ENCODE measurements at regions not wholly inside any gene's neighbourhood (a gene's known extent, or its start where the extent isn't known, plus 50 kb on each side); places are given as distances from the start of the nearest gene placed in this dataset.

GRCh38 chr12:87152841-87153528, 876.2 kb downstream of the C12orf50 start:
- DNase-seq: no peak

GRCh38 chr12:87152075-87152474, 877.1 kb downstream of the C12orf50 start:
- no peak for DNase-seq

GRCh38 chr12:87150969-87151662, 878.1 kb downstream of the C12orf50 start:
- no peak for DNase-seq

GRCh38 chr12:87142342-87142741, 886.2 kb upstream of the MGAT4C start:
- DNase-seq: no peak

GRCh38 chr12:87141091-87141490, 884.9 kb upstream of the MGAT4C start:
- DNase-seq: no peak

- DNase-seq: no peak
Measured at GRCh38 chr12:87140262-87140661, 884.1 kb upstream of the MGAT4C start.

GRCh38 chr12:87137220-87137619, 881.0 kb upstream of the MGAT4C start:
- no peak for DNase-seq

- no peak for DNase-seq
Measured at GRCh38 chr12:87136330-87136976, 880.3 kb upstream of the MGAT4C start.

- no peak for DNase-seq
Measured at GRCh38 chr12:87127272-87127671, 871.1 kb upstream of the MGAT4C start.

- DNase-seq: no peak
Measured at GRCh38 chr12:87121896-87122295, 865.7 kb upstream of the MGAT4C start.

GRCh38 chr12:87120440-87120839, 864.2 kb upstream of the MGAT4C start:
- no peak for DNase-seq

- no peak for DNase-seq
Measured at GRCh38 chr12:87119713-87120112, 863.5 kb upstream of the MGAT4C start.

- DNase-seq: no peak
Measured at GRCh38 chr12:87117526-87117925, 861.3 kb upstream of the MGAT4C start.

- DNase-seq: peak; percentile 9
Measured at GRCh38 chr12:87116780-87117179, 860.6 kb upstream of the MGAT4C start.

GRCh38 chr12:87112571-87113345, 856.6 kb upstream of the MGAT4C start:
- no peak for DNase-seq

- no peak for DNase-seq
Measured at GRCh38 chr12:87107766-87108165, 851.6 kb upstream of the MGAT4C start.

GRCh38 chr12:87107270-87107669, 851.1 kb upstream of the MGAT4C start:
- no peak for DNase-seq

GRCh38 chr12:87096082-87096585, 839.9 kb upstream of the MGAT4C start:
- no peak for DNase-seq

- no peak for DNase-seq
Measured at GRCh38 chr12:87094356-87094755, 838.2 kb upstream of the MGAT4C start.

GRCh38 chr12:87092421-87092820, 836.2 kb upstream of the MGAT4C start:
- no peak for DNase-seq

- DNase-seq: no peak
Measured at GRCh38 chr12:87086118-87086891, 830.1 kb upstream of the MGAT4C start.

GRCh38 chr12:87085286-87085685, 829.1 kb upstream of the MGAT4C start:
- no peak for DNase-seq
